ENCODE measurements at regions not wholly inside any gene's neighbourhood (a gene's known extent, or its start where the extent isn't known, plus 50 kb on each side); places are given as distances from the start of the nearest gene placed in this dataset.

GRCh38 chr12:4977102-4977501, 66.6 kb upstream of the KCNA5 start:
- TF ChIP-seq CTCF (conservative IDR thresholded peaks at IDR 0.05), result no peak
- TF ChIP-seq EZH2 (IDR thresholded peaks at IDR 0.05; ENCODE audit: low read depth), result no peak
